NCI-H526 (cell line): ENCODE measurements at regions not wholly inside any gene's neighbourhood (a gene's known extent, or its start where the extent isn't known, plus 50 kb on each side); places are given as distances from the start of the nearest gene placed in this dataset.
"Not testable (repeated sequence)": the region's sequence is repeated elsewhere in the genome, so short reads cannot be mapped to it uniquely, and the experiment has no call there.

Experiments
- DNase-seq, 2 experiments: peaks; one replicate each; lab custom pipeline; 2025; lab: John Stamatoyannopoulos, UW

DNA sequence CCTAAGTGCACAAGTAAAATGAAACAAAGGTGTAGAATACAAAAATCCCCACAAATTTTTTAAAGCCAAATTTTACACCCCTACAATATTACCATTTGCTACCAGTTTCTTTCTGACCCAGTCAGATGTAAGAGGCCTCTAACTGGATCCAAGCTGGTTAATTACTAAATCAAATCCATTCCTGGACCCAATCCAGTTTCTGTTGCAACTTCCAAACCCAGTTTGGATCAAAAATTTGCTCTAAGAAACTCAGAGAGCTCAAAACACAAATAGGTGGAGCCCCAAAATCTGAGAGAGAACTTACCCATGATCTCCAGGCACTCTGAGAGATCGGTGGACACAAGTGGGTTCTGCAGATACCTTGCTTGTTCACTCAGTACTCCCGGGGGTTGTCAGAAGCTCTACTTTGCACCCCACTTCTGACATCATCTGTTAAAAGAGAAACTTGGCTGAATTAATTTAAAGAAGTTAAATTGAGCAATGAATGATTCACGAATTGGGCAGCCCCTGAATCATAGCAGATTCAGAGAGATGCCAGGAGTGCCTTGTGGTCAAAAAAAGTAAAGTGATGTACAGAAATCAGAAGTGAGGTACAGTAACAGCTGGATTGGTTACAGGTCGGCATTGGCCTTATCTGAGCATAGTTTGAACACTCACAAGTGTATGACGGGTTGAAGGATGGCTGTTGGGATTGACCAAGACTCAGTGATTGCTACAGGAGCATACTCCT lies 448.0 kb downstream of the KCNT2 start:
- DNase-seq: no peak

DNA sequence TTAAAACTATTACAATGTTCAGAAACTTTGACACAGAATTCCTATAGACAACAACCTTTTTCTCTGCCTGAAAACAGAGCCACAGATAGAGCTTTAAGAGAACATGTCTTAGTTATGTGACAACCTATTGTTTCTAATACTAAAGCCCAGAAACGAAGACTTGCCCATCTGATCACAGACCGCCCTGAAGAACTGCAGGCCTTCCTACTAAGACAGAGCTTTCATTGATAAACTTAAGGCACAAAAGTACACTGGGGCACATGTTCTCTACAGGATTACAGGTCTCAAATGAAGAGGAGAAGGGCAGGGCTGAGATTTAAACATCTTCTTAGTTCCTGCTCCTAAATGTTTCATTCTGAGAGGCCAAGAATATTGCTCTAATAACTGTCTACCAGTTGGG lies 452.7 kb downstream of the KCNT2 start:
- no peak for DNase-seq

DNA sequence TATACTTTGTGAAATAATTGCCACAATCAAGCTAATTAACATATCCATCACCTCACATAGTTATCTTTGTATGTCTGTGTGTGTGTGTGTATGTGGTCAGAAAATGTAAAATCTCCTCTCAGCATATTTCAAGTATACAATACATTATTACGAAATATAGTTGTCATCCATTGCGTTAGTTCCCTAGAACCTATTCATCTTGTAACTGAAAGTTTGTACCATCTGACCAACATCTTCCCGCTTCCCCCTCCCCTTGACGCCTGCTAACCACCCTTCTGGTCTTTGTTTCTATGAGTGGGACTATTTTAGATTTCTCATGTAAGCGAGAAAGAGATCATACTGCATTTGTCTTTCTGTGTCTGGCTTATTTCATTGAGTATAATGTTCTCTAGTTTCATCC lies 455.3 kb downstream of the KCNT2 start:
- no peak for DNase-seq

DNA sequence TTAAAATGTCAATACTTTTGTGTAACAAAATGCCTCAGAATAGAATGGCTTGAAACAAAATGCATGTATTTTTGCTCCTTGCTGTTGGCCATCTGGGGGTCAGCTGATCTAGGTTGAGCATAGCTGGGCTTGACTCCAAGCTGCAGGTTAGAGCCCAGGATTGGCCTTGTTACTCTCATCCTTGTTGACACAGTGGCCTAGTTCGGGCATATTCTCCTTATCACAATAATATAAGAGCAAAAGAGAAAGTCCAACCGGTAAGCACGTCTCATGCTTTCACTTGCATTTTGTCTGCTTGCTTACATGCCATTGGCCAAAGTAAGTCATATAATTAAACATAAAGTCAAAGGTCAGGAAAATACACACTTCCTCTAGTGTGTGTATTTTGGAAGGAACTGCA lies 456.2 kb downstream of the KCNT2 start:
- DNase-seq: no peak

DNA sequence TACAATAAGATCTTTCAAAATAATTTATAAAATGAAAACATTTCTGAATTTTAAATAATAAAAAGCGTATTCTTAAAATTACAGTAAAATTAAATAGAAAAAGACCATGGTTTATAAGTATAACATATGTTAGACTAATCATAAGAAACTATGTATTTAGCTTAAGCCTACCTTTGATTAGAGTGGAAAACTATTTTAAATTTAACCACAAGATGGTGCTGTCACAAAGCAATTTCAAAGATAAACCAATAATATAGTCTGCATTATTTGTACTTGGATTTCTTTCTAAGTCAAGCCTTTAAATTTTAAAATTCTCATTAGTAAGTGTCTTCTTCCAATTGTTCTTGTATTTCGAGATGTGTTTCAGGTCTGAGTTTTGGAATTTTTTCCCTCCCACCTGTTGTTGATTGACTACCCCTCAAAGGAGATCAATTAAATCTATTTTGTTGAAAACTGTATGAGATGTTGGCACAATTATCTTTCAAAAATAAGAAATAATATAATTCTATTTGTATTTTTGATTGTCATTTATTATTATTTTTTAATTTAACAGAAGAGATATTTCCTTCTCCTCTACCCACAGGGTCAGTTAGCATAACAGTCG lies 459.8 kb downstream of the KCNT2 start:
- peak in 1 of 2 experiments; percentile 33 for DNase-seq

DNA sequence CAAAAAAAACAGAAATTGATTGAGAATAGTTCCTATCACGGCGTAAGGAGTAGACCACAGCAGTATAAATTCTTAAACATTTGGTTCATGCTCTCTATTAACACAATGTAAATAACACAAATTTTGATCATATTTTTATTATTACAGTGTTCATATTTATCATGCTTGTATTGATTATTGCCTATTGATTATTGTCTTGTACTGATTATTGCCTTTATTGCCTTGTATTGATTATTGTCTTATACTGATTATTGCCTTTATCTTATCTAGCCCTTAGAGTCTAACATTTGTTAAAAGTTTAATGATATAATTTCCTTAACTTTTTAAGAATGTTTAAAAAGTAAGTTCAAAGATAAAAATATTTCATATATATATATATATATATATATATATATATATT lies 460.7 kb downstream of the KCNT2 start:
- DNase-seq: no peak

DNA sequence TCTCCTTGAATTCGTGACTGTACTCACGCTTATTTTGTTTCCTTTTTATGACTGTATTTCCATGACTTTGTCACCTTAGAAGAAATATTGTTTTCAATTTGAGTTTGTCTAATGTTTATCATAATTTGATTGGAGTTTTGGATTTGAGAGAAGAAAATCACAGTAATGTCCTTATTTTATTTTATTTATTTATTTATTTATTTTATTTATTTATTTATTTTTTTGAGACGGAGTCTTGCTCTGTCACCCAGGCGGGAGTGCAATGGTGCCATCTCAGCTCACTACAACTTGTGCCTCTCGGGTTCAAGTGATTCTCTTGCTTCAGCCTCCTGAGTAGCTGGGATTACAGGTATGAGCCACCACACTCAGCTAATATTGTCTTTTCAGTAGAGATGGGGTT lies 463.1 kb downstream of the KCNT2 start:
- not testable (repeated sequence) for DNase-seq

DNA sequence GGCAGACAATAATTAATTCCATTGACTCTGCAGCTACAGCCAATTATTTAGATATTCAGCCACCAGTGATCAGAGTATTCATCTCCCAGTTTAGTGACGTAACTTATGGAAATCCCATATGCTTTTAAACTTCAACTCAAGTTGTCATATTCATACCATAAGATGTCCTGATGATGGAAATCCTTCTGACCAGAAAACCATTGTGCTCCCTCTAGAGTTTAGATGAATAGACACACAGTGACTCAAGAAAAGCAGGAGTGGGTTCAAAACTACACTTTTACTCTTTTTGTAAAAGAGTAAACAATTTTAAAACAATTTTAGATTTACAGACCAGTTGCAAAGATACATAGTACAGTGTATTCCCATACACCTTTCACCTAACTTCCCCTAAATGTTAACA lies 463.7 kb downstream of the KCNT2 start:
- DNase-seq: no peak

DNA sequence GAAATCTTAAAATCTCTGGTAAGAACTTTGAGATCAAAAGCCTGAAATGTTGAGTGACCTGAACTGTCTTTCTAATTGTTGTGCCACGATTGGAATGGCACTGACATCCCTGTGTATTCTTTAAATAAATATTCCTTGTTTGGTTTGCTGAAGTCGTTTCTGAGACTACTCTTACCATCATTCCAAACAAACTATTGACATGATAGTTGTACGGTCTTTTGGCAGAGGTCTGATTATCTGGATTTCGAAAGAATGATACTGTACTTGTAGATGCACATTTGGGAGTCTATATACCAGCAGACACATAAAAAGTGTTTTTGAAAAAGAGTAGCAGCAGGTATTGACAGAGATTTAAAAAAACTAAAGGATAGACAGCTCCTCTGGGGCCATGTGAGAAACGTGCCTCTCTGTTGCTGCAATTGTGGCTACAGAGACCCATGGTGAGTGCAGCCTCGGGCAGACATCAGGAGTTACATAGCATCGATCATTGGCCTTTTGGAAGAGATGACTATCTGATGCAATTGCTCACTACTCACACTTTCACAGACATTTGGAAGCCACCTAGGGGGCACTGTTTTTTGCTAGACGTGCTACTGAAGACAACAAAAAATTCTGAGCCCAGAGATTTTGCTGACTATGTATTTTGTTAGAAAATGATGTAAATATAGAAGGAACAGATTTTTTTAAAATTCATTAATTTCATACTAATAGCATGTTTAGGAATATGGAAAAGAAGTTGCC lies 464.5 kb downstream of the KCNT2 start:
- no peak for DNase-seq

DNA sequence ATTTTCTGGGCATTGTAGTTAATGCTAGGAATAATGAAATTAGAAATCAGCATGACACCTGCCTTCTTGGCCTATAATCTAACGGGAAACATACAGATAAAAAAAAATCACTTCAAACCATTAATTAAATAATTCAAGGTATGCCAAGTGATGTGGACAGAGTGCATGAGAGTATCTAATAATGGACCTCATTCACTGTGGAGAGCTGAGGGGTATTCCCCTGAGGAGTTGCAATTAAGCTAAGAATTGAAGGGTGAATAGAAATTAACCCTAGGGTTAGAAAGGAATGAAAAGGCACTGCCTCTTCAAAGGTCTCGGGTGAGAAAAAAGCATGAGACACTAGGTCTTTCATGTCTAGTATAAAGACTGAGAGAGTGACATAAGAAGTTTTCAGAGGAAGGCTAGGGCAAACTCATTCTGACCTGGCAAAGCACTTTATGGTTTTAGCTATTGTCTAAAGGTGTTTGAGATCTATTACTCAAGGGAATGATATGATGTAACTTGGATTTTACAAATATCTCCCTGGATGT lies 466.1 kb downstream of the KCNT2 start:
- no peak for DNase-seq

DNA sequence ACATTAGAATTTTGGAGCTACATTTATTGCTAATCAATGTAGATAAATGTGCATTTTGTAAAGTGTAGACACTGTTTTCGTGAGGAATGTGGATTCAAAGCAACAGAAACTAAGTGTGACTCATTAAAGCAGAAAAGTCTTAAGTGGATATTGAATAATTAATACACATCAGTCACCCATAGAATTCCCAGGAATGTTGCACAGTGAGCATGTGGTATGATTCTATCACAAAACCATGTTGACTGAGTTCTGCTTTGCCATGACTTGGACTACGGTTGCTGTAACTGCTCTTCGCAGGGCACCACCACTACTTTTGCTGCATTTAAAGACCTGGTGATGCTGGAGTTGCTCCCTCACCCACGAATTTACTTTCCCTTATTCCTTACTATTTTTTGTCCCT lies 471.8 kb downstream of the KCNT2 start:
- no peak for DNase-seq

DNA sequence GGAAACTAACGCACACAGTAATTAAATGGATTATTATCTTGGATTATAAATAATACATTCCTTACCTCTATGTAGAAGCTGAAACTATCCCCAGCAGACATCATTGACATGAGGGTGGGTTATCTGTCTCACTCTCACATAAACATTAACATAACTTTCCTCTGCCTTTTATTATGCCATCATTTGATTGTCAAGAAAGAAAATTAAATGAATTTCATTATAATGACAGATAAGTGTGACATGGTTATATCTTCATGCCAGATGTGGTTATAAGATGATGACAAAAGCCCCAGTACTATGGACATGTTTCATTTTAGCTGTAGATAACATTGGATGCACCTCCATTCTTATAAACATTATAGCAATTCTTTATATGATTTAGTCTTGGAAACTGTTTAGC lies 476.5 kb downstream of the KCNT2 start:
- DNase-seq: no peak

DNA sequence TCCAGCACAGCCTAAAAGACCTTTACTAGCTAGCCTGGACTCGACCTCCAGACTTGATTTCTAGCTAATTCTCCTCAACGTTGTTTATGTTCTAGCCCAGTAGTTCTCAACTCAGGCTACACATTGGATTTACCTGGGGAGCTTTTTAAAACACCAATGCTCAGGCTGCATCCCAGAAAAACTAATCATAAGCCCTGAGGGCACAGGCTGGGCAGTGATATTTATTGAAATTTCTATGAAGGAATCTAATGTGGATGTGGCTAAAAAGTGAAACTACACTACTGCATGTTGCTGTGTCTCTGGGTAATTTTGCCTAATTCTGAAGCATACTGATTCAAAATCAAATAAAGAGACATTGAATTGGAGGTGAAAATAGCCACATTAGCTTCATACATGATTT lies 479.4 kb downstream of the KCNT2 start:
- no peak for DNase-seq

DNA sequence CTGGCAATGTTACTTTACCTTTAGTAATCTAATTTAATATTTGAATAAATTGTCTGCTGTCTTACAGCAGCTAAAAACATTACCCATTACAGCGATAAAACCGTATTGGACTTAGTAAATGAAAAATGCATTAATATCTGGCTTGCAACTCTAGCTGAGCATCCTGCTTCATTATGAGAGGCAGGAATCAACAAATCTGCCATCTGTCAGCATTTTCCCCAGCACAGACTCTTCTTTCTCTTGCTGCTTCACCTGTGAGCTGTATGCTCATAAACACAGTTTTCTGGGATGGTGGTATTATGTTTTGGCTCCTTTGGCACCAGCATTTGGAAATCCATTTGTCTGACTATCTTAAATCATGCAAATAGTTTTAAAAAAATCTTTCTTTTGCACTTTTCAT lies 487.1 kb downstream of the KCNT2 start:
- DNase-seq: no peak

DNA sequence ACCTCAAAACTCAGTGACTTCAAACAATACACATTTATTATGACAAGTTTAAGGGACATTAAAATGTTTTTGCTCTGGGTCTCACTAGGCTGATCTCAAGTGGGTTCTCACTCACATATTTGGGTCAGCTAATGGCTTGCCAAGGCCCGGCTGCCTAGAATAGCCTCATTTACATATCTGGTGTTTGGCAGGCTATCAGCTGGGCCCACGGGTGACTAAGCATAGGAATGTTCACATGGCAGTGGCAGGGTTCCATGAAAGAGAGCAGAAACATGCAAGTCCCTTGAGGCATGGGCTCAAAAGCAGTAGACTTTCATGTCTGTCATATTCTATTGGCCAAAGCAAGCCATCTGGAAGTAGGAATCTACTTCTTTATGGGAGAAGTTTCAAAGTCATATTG lies 492.6 kb downstream of the KCNT2 start:
- no peak for DNase-seq

DNA sequence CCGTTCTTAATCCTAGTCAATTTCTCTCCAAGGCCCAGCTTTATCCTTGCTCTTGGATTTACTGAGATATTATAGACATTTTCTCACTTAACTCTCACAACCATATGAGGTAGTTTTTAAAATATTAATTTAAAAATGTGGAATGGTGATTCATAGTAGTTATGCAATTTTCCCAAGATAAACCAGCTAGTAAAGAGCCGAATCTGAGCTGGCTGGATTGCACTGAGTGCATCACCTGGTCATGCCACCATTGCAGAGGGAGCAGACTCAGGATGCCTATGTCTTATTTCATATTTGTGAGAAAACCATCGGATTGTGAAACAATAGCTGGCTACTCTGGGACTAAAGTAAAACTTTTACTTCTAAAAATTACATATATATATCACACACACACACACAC lies 494.0 kb downstream of the KCNT2 start:
- no peak for DNase-seq

DNA sequence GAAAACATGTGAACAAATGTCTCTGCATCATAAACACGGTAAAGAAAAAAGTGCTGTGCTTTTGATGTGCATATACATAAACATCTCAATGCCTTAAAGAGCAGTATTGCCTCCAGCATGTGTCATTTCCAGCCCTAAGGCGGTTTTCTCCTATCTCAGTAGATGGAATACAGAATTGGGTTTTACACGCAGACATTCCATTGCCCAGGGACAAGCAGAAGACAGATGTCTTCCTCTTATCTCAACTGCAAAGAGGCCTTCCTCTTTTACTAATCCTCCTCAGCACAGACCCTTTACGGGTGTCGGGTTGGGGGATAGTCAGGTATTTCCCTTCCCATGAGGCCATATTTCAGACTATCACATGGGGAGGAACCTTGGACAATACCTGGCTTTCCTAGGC lies 499.2 kb downstream of the KCNT2 start:
- not testable (repeated sequence) for DNase-seq

DNA sequence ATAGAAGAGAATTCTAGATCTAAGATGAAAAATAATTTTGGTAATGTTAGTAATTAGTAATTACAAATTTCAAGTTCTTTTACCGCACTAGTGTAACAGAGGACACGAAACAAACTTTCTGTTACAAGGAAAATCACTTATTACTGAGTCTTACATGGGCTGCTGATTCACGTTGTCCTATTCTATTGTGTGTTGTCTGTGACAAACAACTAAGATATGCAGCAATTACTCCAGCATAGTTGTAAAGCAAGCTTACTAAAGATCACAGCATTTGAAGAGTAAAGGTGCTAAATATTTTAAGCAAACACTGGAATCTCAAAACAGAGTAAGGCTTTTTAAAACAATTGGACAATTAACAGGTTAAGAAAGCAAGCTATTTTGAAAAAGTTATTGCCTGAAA lies 502.3 kb downstream of the KCNT2 start:
- DNase-seq: no peak

DNA sequence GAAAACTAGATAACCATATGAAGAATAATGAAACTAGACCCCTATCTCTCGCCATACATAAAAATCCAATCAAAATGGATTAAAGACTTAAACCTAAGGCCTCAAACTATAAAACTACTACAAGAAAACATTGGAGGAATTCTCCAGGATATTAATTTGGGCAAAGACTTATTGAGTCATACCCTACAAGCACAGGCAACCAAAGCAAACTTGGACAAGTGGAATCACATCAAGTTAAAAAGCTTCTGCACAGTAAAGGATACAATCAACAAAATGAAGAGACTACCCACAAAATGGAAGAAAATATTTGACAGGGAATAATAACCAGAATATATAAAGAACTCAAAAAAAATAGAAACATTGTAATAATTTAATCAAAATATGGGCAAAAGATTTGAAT lies 505.4 kb downstream of the KCNT2 start:
- DNase-seq: no peak

DNA sequence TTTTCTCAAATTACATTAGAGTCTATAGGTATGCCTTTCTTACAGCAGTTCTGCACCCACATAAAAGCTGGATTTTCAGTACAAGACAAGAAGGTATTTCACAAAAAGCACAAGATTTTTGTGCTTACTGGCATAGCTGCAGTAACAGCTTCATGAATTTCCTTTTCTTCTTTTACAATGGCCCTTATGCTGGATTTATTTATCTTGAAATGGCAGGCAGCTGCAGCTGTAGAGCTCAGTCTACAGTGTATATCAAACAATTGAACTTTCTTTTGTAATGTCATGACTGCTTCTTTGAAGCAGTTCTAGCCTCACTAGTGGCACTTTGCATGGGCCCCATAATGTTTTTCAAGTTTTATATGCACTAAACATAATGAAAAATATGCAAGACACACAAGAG lies 510.2 kb downstream of the KCNT2 start:
- DNase-seq: no peak

DNA sequence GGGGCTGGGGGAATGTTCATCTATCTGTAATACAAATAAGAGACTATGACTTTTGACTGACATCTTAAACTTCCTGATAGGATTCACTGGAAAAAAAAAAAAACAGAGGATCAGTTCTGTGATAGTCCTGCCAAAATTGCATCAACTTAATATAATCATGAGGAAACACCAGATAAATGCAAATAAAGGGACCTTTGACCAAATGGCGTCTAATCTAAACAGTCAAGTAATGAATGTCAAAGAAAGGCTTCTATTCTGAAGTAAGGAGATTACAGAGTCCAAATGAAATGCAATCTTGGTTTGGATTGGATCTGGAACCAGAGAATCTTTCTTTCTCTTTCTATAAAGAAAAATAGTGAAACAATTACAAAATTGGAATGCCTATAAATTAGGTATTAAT lies 513.4 kb downstream of the KCNT2 start:
- no peak for DNase-seq

DNA sequence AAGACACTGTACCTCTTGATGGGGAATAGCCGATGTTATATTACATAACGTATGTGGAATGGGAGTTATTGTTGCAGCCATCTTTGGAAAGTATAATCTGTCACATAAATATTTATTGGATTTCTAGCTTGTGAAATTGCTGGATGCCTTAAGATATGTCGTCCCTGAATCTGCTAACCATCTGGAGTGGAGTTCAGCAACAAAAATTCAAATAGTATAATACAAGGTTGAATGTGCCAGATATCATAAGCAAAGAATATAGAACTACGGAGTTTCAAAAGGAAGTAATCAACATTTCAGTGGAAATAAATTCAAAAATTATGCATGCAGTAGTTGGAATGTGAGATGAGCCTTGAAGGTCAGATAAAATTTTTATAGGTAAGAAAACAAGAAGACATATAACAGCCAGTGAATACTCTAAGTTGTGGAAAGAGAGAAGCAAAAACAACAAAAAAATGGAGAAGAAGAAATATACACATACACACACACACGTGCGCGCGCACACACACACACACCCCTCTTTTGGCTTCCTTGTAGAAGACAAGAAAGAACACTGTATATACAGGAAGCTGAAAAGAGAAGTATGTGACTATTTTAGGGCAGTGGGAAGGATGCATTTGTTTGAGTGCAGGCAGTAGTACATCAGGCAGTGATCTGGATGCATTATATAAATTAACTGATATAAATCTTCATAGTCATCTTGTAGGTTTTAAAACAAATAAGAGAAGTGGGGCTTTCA lies 516.7 kb downstream of the KCNT2 start:
- no peak for DNase-seq
